GM23338 (cell line): ENCODE measurements at regions not wholly inside any gene's neighbourhood (a gene's known extent, or its start where the extent isn't known, plus 50 kb on each side); places are given as distances from the start of the nearest gene placed in this dataset.

Experiments
- ATAC-seq: fragments of 200-7000 bp; cut with Tn5 transposase; 3 replicates; pipeline ENCODE4 v1.9.1; 2020
- DNase-seq: peaks from one replicate; pipeline ENCODE4 v3.0.0-alpha.2; 2015; ENCODE audit warnings: low spot score
- H2AFZ ChIP-seq: fragments of 200-600 bp; sonication (generic); 2 replicates; pipeline ENCODE4 v1.8.0; 2016; ENCODE audit warnings: antibody characterized with exemption, mild to moderate bottlenecking, moderate library complexity
- H3F3A ChIP-seq: fragments of 200-600 bp; sonication (generic); replicated peaks from 2 replicates; pipeline ENCODE4 v1.8.0; 2017; ENCODE audit warnings: antibody characterized with exemption, mixed run types, low read depth
- H3K27ac ChIP-seq: fragments of 200-600 bp; sonication (generic); 2 replicates; pipeline ENCODE4 v1.6.1; 2016; ENCODE audit warnings: low read depth
- H3K27me3 ChIP-seq: fragments of 200-600 bp; sonication (generic); 2 replicates; pipeline ENCODE4 v1.8.0; 2016; ENCODE audit warnings: mild to moderate bottlenecking, mixed run types, moderate library complexity; ENCODE audit not compliant: insufficient read depth
- H3K36me3 ChIP-seq: fragments of 200-600 bp; sonication (generic); 2 replicates; pipeline ENCODE4 v1.8.0; 2016; ENCODE audit warnings: mild to moderate bottlenecking; ENCODE audit not compliant: insufficient read depth
- H3K4me1 ChIP-seq: fragments of 200-600 bp; sonication (generic); 2 replicates; pipeline ENCODE4 v1.8.0; 2016; ENCODE audit warnings: mild to moderate bottlenecking, moderate library complexity; ENCODE audit not compliant: insufficient read depth
- H3K4me2 ChIP-seq: fragments of 200-600 bp; sonication (generic); 2 replicates; pipeline ENCODE4 v1.7.1; 2017; ENCODE audit warnings: mixed run types
- H3K4me3 ChIP-seq: fragments of 200-600 bp; sonication (generic); 2 replicates; pipeline ENCODE4 v1.6.1; 2016; ENCODE audit warnings: mixed run types
- H3K79me2 ChIP-seq: fragments of 200-600 bp; sonication (generic); replicated peaks from 2 replicates; pipeline ENCODE4 v1.8.0; 2017; ENCODE audit warnings: mild to moderate bottlenecking; ENCODE audit not compliant: insufficient read depth
- H3K9me2 ChIP-seq: fragments of 200-600 bp; sonication (generic); 2 replicates; pipeline ENCODE4 v1.8.0; 2017; ENCODE audit not compliant: insufficient read depth
- H4K20me1 ChIP-seq: fragments of 200-600 bp; sonication (generic); replicated peaks from 2 replicates; pipeline ENCODE4 v1.8.0; 2017; ENCODE audit warnings: mild to moderate bottlenecking; ENCODE audit not compliant: insufficient read depth
- H3K27ac Mint-ChIP-seq: 2 replicates; pipeline ENCODE4 v1.8.0; 2020; ENCODE audit warnings: inconsistent platforms, mild to moderate bottlenecking, moderate library complexity, mixed read lengths
- H3K27me3 Mint-ChIP-seq: 3 replicates; pipeline ENCODE4 v1.8.0; 2022; ENCODE audit warnings: low read depth, mild to moderate bottlenecking, moderate library complexity, mixed read lengths, inconsistent platforms; ENCODE audit not compliant: insufficient read depth, poor library complexity
- H3K36me3 Mint-ChIP-seq: 3 replicates; pipeline ENCODE4 v1.8.0; 2021; ENCODE audit warnings: low read depth, mild to moderate bottlenecking, inconsistent platforms, moderate library complexity, mixed read lengths
- H3K4me1 Mint-ChIP-seq: 3 replicates; pipeline ENCODE4 v1.8.0; 2020; ENCODE audit warnings: mild to moderate bottlenecking, inconsistent platforms, mixed read lengths
- H3K4me3 Mint-ChIP-seq: 3 replicates; pipeline ENCODE4 v1.8.0; 2021; ENCODE audit warnings: moderate library complexity, mild to moderate bottlenecking, inconsistent platforms, mixed read lengths
- H3K9me3 Mint-ChIP-seq: 3 replicates; pipeline ENCODE4 v1.8.0; 2020; ENCODE audit warnings: moderate library complexity, mild to moderate bottlenecking, inconsistent platforms, mixed read lengths
- CREB1 ChIP-seq: fragments of 250-450 bp; sonication (Bioruptor Pico); IDR thresholded peaks from 2 replicates; pipeline ENCODE4 v1.5.0; 2020; ENCODE audit warnings: low read depth, mild to moderate bottlenecking, moderate library complexity
- CTCF ChIP-seq, 2 experiments: fragments of 200-600 bp in 1 of 2; sonication (generic) in 1 of 2; conservative IDR thresholded peaks; 2 replicates each; pipeline versions ENCODE4 v1.5.1 to v1.6.1; 2016 to 2017; ENCODE audit warnings: antibody characterized with exemption in 2 of 2, low read depth in 2 of 2, mild to moderate bottlenecking in 2 of 2, moderate library complexity in 1 of 2
- EZH2 ChIP-seq: fragments of 200-600 bp; sonication (generic); IDR thresholded peaks from one replicate; pipeline ENCODE4 v1.8.0; 2017; ENCODE audit warnings: antibody characterized with exemption, mild to moderate bottlenecking, low read depth; ENCODE audit not compliant: unreplicated experiment
- EZH2phosphoT487 ChIP-seq: fragments of 200-600 bp; sonication (generic); IDR thresholded peaks from one replicate; pipeline ENCODE4 v1.8.1; 2018; ENCODE audit warnings: antibody characterized with exemption; ENCODE audit not compliant: unreplicated experiment
- JUNB ChIP-seq: IDR thresholded peaks from one replicate; pipeline ENCODE4 v1.6.1; 2016; ENCODE audit warnings: antibody characterized with exemption; ENCODE audit not compliant: unreplicated experiment
- NANOG ChIP-seq: IDR thresholded peaks from 2 replicates; pipeline ENCODE4 v1.6.1; 2016; ENCODE audit warnings: antibody characterized with exemption, borderline replicate concordance
- POLR2AphosphoS5 ChIP-seq: IDR thresholded peaks from 2 replicates; pipeline ENCODE4 v1.6.1; 2016; ENCODE audit warnings: antibody characterized with exemption, low read depth
- REST ChIP-seq: IDR thresholded peaks from one replicate; pipeline ENCODE4 v1.6.1; 2018; ENCODE audit warnings: antibody characterized with exemption; ENCODE audit not compliant: unreplicated experiment
- STAT1 ChIP-seq: IDR thresholded peaks from one replicate; pipeline ENCODE4 v1.6.1; 2016; ENCODE audit warnings: antibody characterized with exemption; ENCODE audit not compliant: unreplicated experiment
- ZNF114 ChIP-seq: fragments of 250-450 bp; sonication (Bioruptor Pico); IDR thresholded peaks from 2 replicates; pipeline ENCODE4 v1.5.0; 2020; ENCODE audit warnings: mild to moderate bottlenecking, moderate library complexity
- ZNF331 ChIP-seq: fragments of 250-450 bp; sonication (Bioruptor Pico); IDR thresholded peaks from 2 replicates; pipeline ENCODE4 v1.5.0; 2020; ENCODE audit warnings: low read depth, mild to moderate bottlenecking, moderate library complexity
- ZNF462 ChIP-seq: fragments of 250-450 bp; sonication (Bioruptor Pico); IDR thresholded peaks from 2 replicates; pipeline ENCODE4 v1.5.0; 2020; ENCODE audit warnings: mild to moderate bottlenecking, moderate library complexity
- TF ChIP-seq, protein P1 (sequence below): IDR thresholded peaks from 2 replicates; pipeline ENCODE4 v1.6.1; 2016; ENCODE audit warnings: antibody characterized with exemption

DNA sequence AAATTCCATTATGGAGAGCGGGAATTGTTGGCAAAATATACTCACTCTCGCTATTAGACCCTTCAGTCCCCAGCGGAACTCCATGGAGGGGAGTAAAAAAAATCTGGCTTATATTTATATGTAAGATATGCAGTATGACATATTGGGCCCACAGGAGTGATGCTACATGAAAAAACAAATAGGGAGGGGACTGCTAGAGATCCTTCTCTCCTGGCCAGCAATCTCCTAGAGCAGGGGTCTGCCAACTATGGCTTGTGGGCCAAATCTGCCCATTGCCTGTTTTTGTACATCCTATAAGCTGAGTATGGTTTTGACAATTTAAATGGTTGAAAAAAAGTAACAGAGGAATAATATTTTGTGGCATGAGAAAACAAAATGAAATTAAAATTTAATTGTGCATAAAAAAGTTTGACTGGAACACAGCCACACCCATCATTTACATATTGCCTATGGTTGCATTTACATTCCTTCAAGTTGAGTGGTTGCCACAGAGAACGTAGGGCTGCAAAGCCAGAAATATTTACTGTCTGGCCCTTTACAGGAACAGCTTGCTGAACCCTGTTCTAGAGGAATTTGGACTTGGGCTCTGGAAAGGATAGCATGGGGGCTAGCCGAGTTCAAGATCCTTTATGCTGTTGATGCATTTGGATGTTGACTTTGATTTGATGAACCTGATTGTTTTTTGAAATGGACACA lies 197.3 kb upstream of the CLINT1 start:
- Histone ChIP-seq H3K4me2 (no peak overlapping the region), H3K36me3 (no peaks in the 10 kb centered on the region), H3K27me3 (no peaks in the 10 kb centered on the region), H3K4me3 (no peak overlapping the region), H3K9me2 (no peaks in the 10 kb centered on the region), H2AFZ (no peak overlapping the region; the same call in 1 of the 2 replicates), H3K79me2 (no peaks in the 10 kb centered on the region), H3K4me1 (no peaks in the 10 kb centered on the region), H3K27ac (no peak overlapping the region), H3F3A (no peaks in the 10 kb centered on the region), H4K20me1 (no peaks in the 10 kb centered on the region)
- TF ChIP-seq, protein P1, sequence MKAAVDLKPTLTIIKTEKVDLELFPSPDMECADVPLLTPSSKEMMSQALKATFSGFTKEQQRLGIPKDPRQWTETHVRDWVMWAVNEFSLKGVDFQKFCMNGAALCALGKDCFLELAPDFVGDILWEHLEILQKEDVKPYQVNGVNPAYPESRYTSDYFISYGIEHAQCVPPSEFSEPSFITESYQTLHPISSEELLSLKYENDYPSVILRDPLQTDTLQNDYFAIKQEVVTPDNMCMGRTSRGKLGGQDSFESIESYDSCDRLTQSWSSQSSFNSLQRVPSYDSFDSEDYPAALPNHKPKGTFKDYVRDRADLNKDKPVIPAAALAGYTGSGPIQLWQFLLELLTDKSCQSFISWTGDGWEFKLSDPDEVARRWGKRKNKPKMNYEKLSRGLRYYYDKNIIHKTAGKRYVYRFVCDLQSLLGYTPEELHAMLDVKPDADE = no peak
- TF ChIP-seq CTCF (conservative IDR thresholded peaks at IDR 0.05; ENCODE audit: low read depth in 2 of 2) (no peak), JUNB (no peak), ZNF114 (CRISPR knock-in tag) (no peak), ZNF462 (CRISPR knock-in tag) (no peak), NANOG (no peak), REST (no peak), EZH2phosphoT487 (no peak), ZNF331 (no peak), STAT1 (no peak), EZH2 (no peak), POLR2AphosphoS5 (no peak), CREB1 (CRISPR knock-in tag) (no peak)
- peaks cover 5% of the 10 kb centered on the region for H3K4me1 Mint-ChIP-seq
- H3K27me3 Mint-ChIP-seq = no peaks in the 10 kb centered on the region
- ATAC-seq (no peak), DNase-seq (no peak)
- no peaks in the 10 kb centered on the region for H3K9me3 Mint-ChIP-seq
- H3K36me3 Mint-ChIP-seq = no peaks in the 10 kb centered on the region
- H3K27ac Mint-ChIP-seq = no peak overlapping the region
- H3K4me3 Mint-ChIP-seq = no peak overlapping the region
